PC-9 (cell line): ENCODE measurements at regions not wholly inside any gene's neighbourhood (a gene's known extent, or its start where the extent isn't known, plus 50 kb on each side); places are given as distances from the start of the nearest gene placed in this dataset.

ENCODE experiments used
- BruUV-seq: library from RNA; stranded (reverse); fragments of 400-500 nt; replicated peaks from 2 replicates; lab custom pipeline; 2021; lab: Mats Ljungman, UMichigan
- CTCF ChIA-PET: fragments of 300-600 bp; sonication (Branson Sonifier 250); formaldehyde crosslinking; loops from one replicate; lab custom pipeline; 2022; ENCODE audit warnings: antibody characterized with exemption; lab: Charles Lee
- POLR2A ChIA-PET: fragments of 300-600 bp; sonication (Branson Sonifier 250); formaldehyde crosslinking; loops from one replicate; lab custom pipeline; 2022; ENCODE audit warnings: antibody characterized with exemption; ENCODE audit not compliant: unreplicated experiment; lab: Charles Lee
- DNase-seq, 2 experiments: peaks; one replicate each; pipeline versions ENCODE4 v3.0.0 to v3.0.0-alpha.2; 2015 to 2022; ENCODE audit warnings: mixed read lengths in 1 of 2
- H2AFZ ChIP-seq: fragments of 200-600 bp; sonication (generic); 2 replicates; pipeline ENCODE4 v1.8.1; 2017; ENCODE audit warnings: antibody characterized with exemption
- H3F3A ChIP-seq: fragments of 200-600 bp; sonication (generic); 2 replicates; pipeline ENCODE4 v1.8.1; 2017; ENCODE audit warnings: antibody characterized with exemption, mild to moderate bottlenecking, low read depth; ENCODE audit not compliant: insufficient read depth
- H3K27ac ChIP-seq: fragments of 200-600 bp; sonication (generic); 2 replicates; pipeline ENCODE4 v1.6.1; 2016; ENCODE audit warnings: mixed run types
- H3K27me3 ChIP-seq: fragments of 200-600 bp; sonication (generic); 2 replicates; pipeline ENCODE4 v1.6.1; 2016; ENCODE audit warnings: low read depth, mixed run types; ENCODE audit not compliant: insufficient read depth
- H3K36me3 ChIP-seq: fragments of 200-600 bp; sonication (generic); 2 replicates; pipeline ENCODE4 v1.6.1; 2016; ENCODE audit warnings: low read depth, mixed run types
- H3K4me1 ChIP-seq: fragments of 200-600 bp; sonication (generic); replicated peaks from 2 replicates; pipeline ENCODE4 v1.6.1; 2016; ENCODE audit warnings: mixed run types; ENCODE audit not compliant: insufficient read depth
- H3K4me2 ChIP-seq: fragments of 200-600 bp; sonication (generic); 2 replicates; pipeline ENCODE4 v1.6.1; 2017; ENCODE audit warnings: mixed run types
- H3K4me3 ChIP-seq: fragments of 200-600 bp; sonication (generic); 2 replicates; pipeline ENCODE4 v1.6.1; 2016; ENCODE audit warnings: mixed run types
- H3K79me2 ChIP-seq: fragments of 200-600 bp; sonication (generic); 2 replicates; pipeline ENCODE4 v1.6.1; 2017; ENCODE audit warnings: low read depth, mixed run types
- H3K9me2 ChIP-seq: fragments of 200-600 bp; sonication (generic); 2 replicates; pipeline ENCODE4 v1.8.1; 2017; ENCODE audit warnings: mild to moderate bottlenecking; ENCODE audit not compliant: insufficient read depth
- H3K9me3 ChIP-seq: fragments of 200-600 bp; sonication (generic); 2 replicates; pipeline ENCODE4 v1.8.1; 2016; ENCODE audit warnings: low read depth; ENCODE audit not compliant: insufficient read depth
- H4K20me1 ChIP-seq: fragments of 200-600 bp; sonication (generic); 2 replicates; pipeline ENCODE4 v1.8.1; 2017; ENCODE audit not compliant: insufficient read depth
- CTCF ChIP-seq: fragments of 200-600 bp; sonication (generic); conservative IDR thresholded peaks from 2 replicates; pipeline ENCODE4 v1.6.1; 2017; ENCODE audit warnings: mixed run types, antibody characterized with exemption, mild to moderate bottlenecking, moderate library complexity
- EZH2 ChIP-seq: fragments of 200-600 bp; sonication (generic); IDR thresholded peaks from 2 replicates; pipeline ENCODE4 v1.8.0; 2017; ENCODE audit warnings: antibody characterized with exemption, low read depth
- intact Hi-C: fragments of 100-400 bp; cut with micrococcal nuclease; formaldehyde crosslinking; loops from one replicate; pipeline ENCODE4 v1.10.0; 2022; ENCODE audit not compliant: unreplicated experiment

GRCh38 chr3:107211608-107212007 lies 165.6 kb upstream of the CCDC54 start:
- no peak for TF ChIP-seq CTCF
- no peak for TF ChIP-seq EZH2
- BruUV-seq: no TSS peak
- H3K9me3 ChIP-seq: peaks cover 16% of the 10 kb centered on the region; the same call in 1 of the 2 replicates
- H3K27me3 ChIP-seq: no peaks in the 10 kb centered on the region
- H3K27ac ChIP-seq: no peak overlapping the region
- H3K4me3 ChIP-seq: no peak overlapping the region
- no peaks in the 10 kb centered on the region for H4K20me1 ChIP-seq
- H3K79me2 ChIP-seq: no peaks in the 10 kb centered on the region
- ChIA-PET CTCF (no interaction called here), POLR2A (no interaction called here)
- 0 out of 2 replicates have a peak, but pooled peaks cover 5% of the 10 kb centered on the region for H3K36me3 ChIP-seq
- no peak overlapping the region for H2AFZ ChIP-seq
- H3K4me1 ChIP-seq: peaks cover 46% of the 10 kb centered on the region
- H3F3A ChIP-seq: peaks cover 30% of the 10 kb centered on the region
- DNase-seq: no peak
- no peaks in the 10 kb centered on the region for H3K9me2 ChIP-seq
- no peak overlapping the region for H3K4me2 ChIP-seq
- intact Hi-C loops: no loop called here

GRCh38 chr3:107212618-107213017 lies 164.6 kb upstream of the CCDC54 start:
- no peak overlapping the region for H3K4me3 ChIP-seq
- POLR2A ChIA-PET: interaction anchor here (0.8 kb wide), 1 partner anchor 430 kb away, joined by 10 read pairs; no protein-coding TSS in a partner anchor
- no peak overlapping the region for H3K4me2 ChIP-seq
- no peaks in the 10 kb centered on the region for H3K79me2 ChIP-seq
- no peaks in the 10 kb centered on the region for H4K20me1 ChIP-seq
- peaks cover 46% of the 10 kb centered on the region for H3K4me1 ChIP-seq
- no peak overlapping the region for H2AFZ ChIP-seq
- TF ChIP-seq EZH2 (no peak), CTCF (no peak)
- intact Hi-C loops: no loop called here
- CTCF ChIA-PET: no interaction called here
- BruUV-seq: no TSS peak
- peaks cover 34% of the 10 kb centered on the region for H3F3A ChIP-seq
- H3K27ac ChIP-seq: no peak overlapping the region
- no peak for DNase-seq
- no peaks in the 10 kb centered on the region for H3K9me2 ChIP-seq
- 0 out of 2 replicates have a peak, but pooled peaks cover 5% of the 10 kb centered on the region for H3K36me3 ChIP-seq
- peaks cover 16% of the 10 kb centered on the region; the same call in 1 of the 2 replicates for H3K9me3 ChIP-seq
- H3K27me3 ChIP-seq: no peaks in the 10 kb centered on the region

GRCh38 chr3:107213044-107213669 lies 164.1 kb upstream of the CCDC54 start:
- intact Hi-C loops: no loop called here
- TF ChIP-seq CTCF: no peak
- TF ChIP-seq EZH2: no peak
- Histone ChIP-seq H3K4me3 (no peak overlapping the region), H3K79me2 (no peaks in the 10 kb centered on the region), H3K9me3 (peaks cover 16% of the 10 kb centered on the region; the same call in 1 of the 2 replicates), H3F3A (peaks cover 29% of the 10 kb centered on the region), H3K4me1 (peaks cover 46% of the 10 kb centered on the region), H3K9me2 (no peaks in the 10 kb centered on the region; the same call in 1 of the 2 replicates), H3K27me3 (no peaks in the 10 kb centered on the region), H3K4me2 (no peak overlapping the region), H2AFZ (no peak overlapping the region), H4K20me1 (no peaks in the 10 kb centered on the region), H3K27ac (no peak overlapping the region), H3K36me3 (0 out of 2 replicates have a peak, but pooled peaks cover 5% of the 10 kb centered on the region)
- no TSS peak for BruUV-seq
- ChIA-PET CTCF (interaction anchor here (0.5 kb wide), 1 partner anchor 463 kb away, joined by 5 read pairs; no protein-coding TSS in a partner anchor), POLR2A (interaction anchor here (0.5 to 0.8 kb wide), 2 partner anchors 430 to 922 kb away, joined by 3 to 10 read pairs; no protein-coding TSS in a partner anchor)
- no peak for DNase-seq
